ENCODE measurements at regions not wholly inside any gene's neighbourhood (a gene's known extent, or its start where the extent isn't known, plus 50 kb on each side); places are given as distances from the start of the nearest gene placed in this dataset.

GRCh38 chrX:124478046-124478445 lies 131.7 kb downstream of the SH2D1A start:
- no peaks in the 10 kb centered on the region for H3K9me3 ChIP-seq (ENCODE audit: control insufficient read depth in 1 of 2, insufficient read depth in 1 of 2, low read depth in 1 of 2, low read length in 2 of 2)
- POLR2A ChIA-PET = no interaction called here
- no peak overlapping the region for H3K27ac ChIP-seq (ENCODE audit: low read depth, low read length)
- no peak overlapping the region for H3K9ac ChIP-seq (ENCODE audit: low read length)
- H3K4me1 ChIP-seq (ENCODE audit: control insufficient read depth in 1 of 2, insufficient read depth in 2 of 2, low read length in 2 of 2) = no peaks in the 10 kb centered on the region
- intact Hi-C loops (cut with micrococcal nuclease) = no loop called here
- TF ChIP-seq EZH2phosphoT487 (IDR thresholded peaks at IDR 0.05; ENCODE audit: borderline replicate concordance) (no peak), EGR1 (IDR thresholded peaks at IDR 0.05; ENCODE audit: low read depth) (no peak), CTCF (IDR thresholded peaks at IDR 0.05 in 2 of 3, conservative IDR thresholded peaks at IDR 0.05 in 1 of 3; ENCODE audit: borderline replicate concordance in 1 of 3, insufficient read depth in 1 of 3, low read depth in 2 of 3, low read length in 2 of 3) (no peak), EZH2 (IDR thresholded peaks at IDR 0.05) (no peak), ZNF274 (IDR thresholded peaks at IDR 0.05; ENCODE audit: low read depth, low read length) (no peak), POLR2A (IDR thresholded peaks at IDR 0.05; ENCODE audit: borderline replicate concordance, extremely low read depth, insufficient read depth, insufficient read length) (no peak), ZFX (IDR thresholded peaks at IDR 0.05) (no peak), SP1 (IDR thresholded peaks at IDR 0.05; ENCODE audit: low read depth) (no peak), POLR2AphosphoS5 (IDR thresholded peaks at IDR 0.05; ENCODE audit: low read depth, low read length) (no peak), SIN3A (IDR thresholded peaks at IDR 0.05; ENCODE audit: low read depth) (no peak)
- H2AFZ ChIP-seq (ENCODE audit: low read depth, low read length, poor library complexity, severe bottlenecking) = no peak overlapping the region
- BruUV-seq (replicated peaks) = no TSS peak
- H4K20me1 ChIP-seq (ENCODE audit: insufficient read depth) = no peaks in the 10 kb centered on the region
- H3K4me2 ChIP-seq (ENCODE audit: low read length) = no peak overlapping the region
- RAD21 ChIA-PET (ENCODE audit: low non-redundant PET in 1 of 2, low total read pairs in 2 of 2, uncharacterized antibody in 2 of 2, unreplicated experiment in 2 of 2) = no interaction called here
- H3K79me2 ChIP-seq (ENCODE audit: insufficient read depth, low read length) = no peaks in the 10 kb centered on the region
- ATAC-seq (no peak), DNase-seq (ENCODE audit: low read depth, low spot score) (no peak)
- CTCF ChIA-PET = no interaction called here
- H3K9me2 ChIP-seq (ENCODE audit: insufficient read depth) = no peaks in the 10 kb centered on the region
- H3K27me3 ChIP-seq (ENCODE audit: insufficient read depth, low read length) = no peaks in the 10 kb centered on the region
- no peak overlapping the region for H3K4me3 ChIP-seq (replicated peaks in 1 of 2; ENCODE audit: low read depth in 1 of 2, low read length in 2 of 2)
- no peaks in the 10 kb centered on the region for H3K36me3 ChIP-seq (ENCODE audit: control insufficient read depth in 1 of 2, insufficient read depth in 2 of 2, low read length in 2 of 2)

Measured in HCT116 (cell line).